ENCODE measurements at regions not wholly inside any gene's neighbourhood (a gene's known extent, or its start where the extent isn't known, plus 50 kb on each side); places are given as distances from the start of the nearest gene placed in this dataset.

DNA sequence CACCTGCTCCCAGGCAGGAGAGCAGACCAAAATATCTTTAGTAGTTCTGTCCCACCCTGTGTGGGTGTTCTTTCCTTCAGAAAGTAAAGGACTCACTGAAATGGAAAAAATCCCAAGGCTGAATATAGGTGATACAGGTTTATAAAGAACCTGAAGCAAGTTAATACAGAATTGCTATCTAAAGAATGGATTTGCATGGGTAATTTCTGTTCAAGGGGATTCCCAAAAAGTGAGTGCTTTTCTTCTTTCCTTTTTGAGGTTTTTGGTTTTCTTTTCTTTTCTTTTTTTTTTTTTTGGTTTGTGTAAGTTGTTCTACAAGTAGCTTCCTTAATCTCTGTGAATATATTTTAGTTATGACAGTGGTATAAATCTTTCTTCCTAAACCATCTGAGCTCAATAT lies 560.7 kb upstream of the BOD1L1 start (continued):
- no peak for TF ChIP-seq CREB1 (CRISPR knock-in tag; IDR thresholded peaks at IDR 0.05; ENCODE audit: low read depth)
- TF ChIP-seq EZH2phosphoT487 (IDR thresholded peaks at IDR 0.05; ENCODE audit: unreplicated experiment) = no peak
- TF ChIP-seq STAT1 (IDR thresholded peaks at IDR 0.05; ENCODE audit: unreplicated experiment) = no peak
- TF ChIP-seq REST (IDR thresholded peaks at IDR 0.05; ENCODE audit: unreplicated experiment) = no peak
- no peak for TF ChIP-seq JUNB (IDR thresholded peaks at IDR 0.05; ENCODE audit: unreplicated experiment)
- TF ChIP-seq, protein P1, sequence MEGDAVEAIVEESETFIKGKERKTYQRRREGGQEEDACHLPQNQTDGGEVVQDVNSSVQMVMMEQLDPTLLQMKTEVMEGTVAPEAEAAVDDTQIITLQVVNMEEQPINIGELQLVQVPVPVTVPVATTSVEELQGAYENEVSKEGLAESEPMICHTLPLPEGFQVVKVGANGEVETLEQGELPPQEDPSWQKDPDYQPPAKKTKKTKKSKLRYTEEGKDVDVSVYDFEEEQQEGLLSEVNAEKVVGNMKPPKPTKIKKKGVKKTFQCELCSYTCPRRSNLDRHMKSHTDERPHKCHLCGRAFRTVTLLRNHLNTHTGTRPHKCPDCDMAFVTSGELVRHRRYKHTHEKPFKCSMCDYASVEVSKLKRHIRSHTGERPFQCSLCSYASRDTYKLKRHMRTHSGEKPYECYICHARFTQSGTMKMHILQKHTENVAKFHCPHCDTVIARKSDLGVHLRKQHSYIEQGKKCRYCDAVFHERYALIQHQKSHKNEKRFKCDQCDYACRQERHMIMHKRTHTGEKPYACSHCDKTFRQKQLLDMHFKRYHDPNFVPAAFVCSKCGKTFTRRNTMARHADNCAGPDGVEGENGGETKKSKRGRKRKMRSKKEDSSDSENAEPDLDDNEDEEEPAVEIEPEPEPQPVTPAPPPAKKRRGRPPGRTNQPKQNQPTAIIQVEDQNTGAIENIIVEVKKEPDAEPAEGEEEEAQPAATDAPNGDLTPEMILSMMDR (conservative IDR thresholded peaks at IDR 0.05; ENCODE audit: low read depth in 2 of 2) = no peak
- no peak for TF ChIP-seq EZH2 (IDR thresholded peaks at IDR 0.05; ENCODE audit: low read depth, unreplicated experiment)

GRCh38 chr4:14193601-14194000 lies 566.1 kb upstream of the BOD1L1 start:
- Mint-ChIP-seq H3K9me3 (no peaks in the 10 kb centered on the region), H3K27me3 (ENCODE audit: insufficient read depth, low read depth, poor library complexity) (no peaks in the 10 kb centered on the region), H3K4me1 (no peaks in the 10 kb centered on the region), H3K4me3 (no peak overlapping the region), H3K27ac (no peak overlapping the region), H3K36me3 (ENCODE audit: low read depth) (no peaks in the 10 kb centered on the region)
- TF ChIP-seq ZNF331 (CRISPR knock-in tag; IDR thresholded peaks at IDR 0.05; ENCODE audit: low read depth) (no peak), JUNB (IDR thresholded peaks at IDR 0.05; ENCODE audit: unreplicated experiment) (no peak), EZH2phosphoT487 (IDR thresholded peaks at IDR 0.05; ENCODE audit: unreplicated experiment) (no peak), EZH2 (IDR thresholded peaks at IDR 0.05; ENCODE audit: low read depth, unreplicated experiment) (no peak)
- TF ChIP-seq, protein P1 (conservative IDR thresholded peaks at IDR 0.05; ENCODE audit: low read depth in 2 of 2) = no peak
- TF ChIP-seq, protein P2, sequence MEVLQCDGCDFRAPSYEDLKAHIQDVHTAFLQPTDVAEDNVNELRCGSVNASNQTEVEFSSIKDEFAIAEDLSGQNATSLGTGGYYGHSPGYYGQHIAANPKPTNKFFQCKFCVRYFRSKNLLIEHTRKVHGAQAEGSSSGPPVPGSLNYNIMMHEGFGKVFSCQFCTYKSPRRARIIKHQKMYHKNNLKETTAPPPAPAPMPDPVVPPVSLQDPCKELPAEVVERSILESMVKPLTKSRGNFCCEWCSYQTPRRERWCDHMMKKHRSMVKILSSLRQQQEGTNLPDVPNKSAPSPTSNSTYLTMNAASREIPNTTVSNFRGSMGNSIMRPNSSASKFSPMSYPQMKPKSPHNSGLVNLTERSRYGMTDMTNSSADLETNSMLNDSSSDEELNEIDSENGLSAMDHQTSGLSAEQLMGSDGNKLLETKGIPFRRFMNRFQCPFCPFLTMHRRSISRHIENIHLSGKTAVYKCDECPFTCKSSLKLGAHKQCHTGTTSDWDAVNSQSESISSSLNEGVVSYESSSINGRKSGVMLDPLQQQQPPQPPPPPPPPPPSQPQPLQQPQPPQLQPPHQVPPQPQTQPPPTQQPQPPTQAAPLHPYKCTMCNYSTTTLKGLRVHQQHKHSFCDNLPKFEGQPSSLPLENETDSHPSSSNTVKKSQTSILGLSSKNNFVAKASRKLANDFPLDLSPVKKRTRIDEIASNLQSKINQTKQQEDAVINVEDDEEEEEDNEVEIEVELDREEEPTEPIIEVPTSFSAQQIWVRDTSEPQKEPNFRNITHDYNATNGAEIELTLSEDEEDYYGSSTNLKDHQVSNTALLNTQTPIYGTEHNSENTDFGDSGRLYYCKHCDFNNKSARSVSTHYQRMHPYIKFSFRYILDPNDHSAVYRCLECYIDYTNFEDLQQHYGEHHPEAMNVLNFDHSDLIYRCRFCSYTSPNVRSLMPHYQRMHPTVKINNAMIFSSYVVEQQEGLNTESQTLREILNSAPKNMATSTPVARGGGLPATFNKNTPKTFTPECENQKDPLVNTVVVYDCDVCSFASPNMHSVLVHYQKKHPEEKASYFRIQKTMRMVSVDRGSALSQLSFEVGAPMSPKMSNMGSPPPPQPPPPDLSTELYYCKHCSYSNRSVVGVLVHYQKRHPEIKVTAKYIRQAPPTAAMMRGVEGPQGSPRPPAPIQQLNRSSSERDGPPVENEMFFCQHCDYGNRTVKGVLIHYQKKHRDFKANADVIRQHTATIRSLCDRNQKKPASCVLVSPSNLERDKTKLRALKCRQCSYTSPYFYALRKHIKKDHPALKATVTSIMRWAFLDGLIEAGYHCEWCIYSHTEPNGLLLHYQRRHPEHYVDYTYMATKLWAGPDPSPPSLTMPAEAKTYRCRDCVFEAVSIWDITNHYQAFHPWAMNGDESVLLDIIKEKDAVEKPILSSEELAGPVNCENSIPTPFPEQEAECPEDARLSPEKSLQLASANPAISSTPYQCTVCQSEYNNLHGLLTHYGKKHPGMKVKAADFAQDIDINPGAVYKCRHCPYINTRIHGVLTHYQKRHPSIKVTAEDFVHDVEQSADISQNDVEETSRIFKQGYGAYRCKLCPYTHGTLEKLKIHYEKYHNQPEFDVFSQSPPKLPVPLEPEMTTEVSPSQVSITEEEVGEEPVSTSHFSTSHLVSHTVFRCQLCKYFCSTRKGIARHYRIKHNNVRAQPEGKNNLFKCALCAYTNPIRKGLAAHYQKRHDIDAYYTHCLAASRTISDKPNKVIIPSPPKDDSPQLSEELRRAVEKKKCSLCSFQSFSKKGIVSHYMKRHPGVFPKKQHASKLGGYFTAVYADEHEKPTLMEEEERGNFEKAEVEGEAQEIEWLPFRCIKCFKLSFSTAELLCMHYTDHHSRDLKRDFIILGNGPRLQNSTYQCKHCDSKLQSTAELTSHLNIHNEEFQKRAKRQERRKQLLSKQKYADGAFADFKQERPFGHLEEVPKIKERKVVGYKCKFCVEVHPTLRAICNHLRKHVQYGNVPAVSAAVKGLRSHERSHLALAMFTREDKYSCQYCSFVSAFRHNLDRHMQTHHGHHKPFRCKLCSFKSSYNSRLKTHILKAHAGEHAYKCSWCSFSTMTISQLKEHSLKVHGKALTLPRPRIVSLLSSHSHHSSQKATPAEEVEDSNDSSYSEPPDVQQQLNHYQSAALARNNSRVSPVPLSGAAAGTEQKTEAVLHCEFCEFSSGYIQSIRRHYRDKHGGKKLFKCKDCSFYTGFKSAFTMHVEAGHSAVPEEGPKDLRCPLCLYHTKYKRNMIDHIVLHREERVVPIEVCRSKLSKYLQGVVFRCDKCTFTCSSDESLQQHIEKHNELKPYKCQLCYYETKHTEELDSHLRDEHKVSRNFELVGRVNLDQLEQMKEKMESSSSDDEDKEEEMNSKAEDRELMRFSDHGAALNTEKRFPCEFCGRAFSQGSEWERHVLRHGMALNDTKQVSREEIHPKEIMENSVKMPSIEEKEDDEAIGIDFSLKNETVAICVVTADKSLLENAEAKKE (CRISPR knock-in tag; IDR thresholded peaks at IDR 0.05) = no peak
- Histone ChIP-seq H3K27ac (ENCODE audit: low read depth) (no peak overlapping the region), H3F3A (replicated peaks; ENCODE audit: low read depth) (no peaks in the 10 kb centered on the region), H3K36me3 (ENCODE audit: insufficient read depth) (no peaks in the 10 kb centered on the region), H3K4me3 (no peak overlapping the region), H3K4me1 (ENCODE audit: insufficient read depth) (no peaks in the 10 kb centered on the region), H3K79me2 (replicated peaks; ENCODE audit: insufficient read depth) (no peaks in the 10 kb centered on the region), H3K4me2 (no peak overlapping the region), H4K20me1 (replicated peaks; ENCODE audit: insufficient read depth) (no peaks in the 10 kb centered on the region), H3K9me2 (ENCODE audit: insufficient read depth) (no peaks in the 10 kb centered on the region), H2AFZ (no peak overlapping the region), H3K27me3 (ENCODE audit: insufficient read depth) (no peaks in the 10 kb centered on the region)
- DNase-seq (ENCODE audit: low spot score) (no peak), ATAC-seq (no peak)

Data from GM23338 (cell line).